ENCODE measurements at regions not wholly inside any gene's neighbourhood (a gene's known extent, or its start where the extent isn't known, plus 50 kb on each side); places are given as distances from the start of the nearest gene placed in this dataset.
"Not testable (repeated sequence)": the region's sequence is repeated elsewhere in the genome, so short reads cannot be mapped to it uniquely, and the experiment has no call there.

- not testable (repeated sequence) for H3K27me3 Mint-ChIP-seq (ENCODE audit: low read depth); ATAC-seq; DNase-seq; H3K4me3 Mint-ChIP-seq; H3K36me3 Mint-ChIP-seq (ENCODE audit: insufficient read depth); H3K9me3 Mint-ChIP-seq; H3K4me1 Mint-ChIP-seq (ENCODE audit: low read depth)
These were observed 60.6 kb upstream of the SMOC2 start for GRCh38 chr6:168380166-168380955.

- no peaks in the 10 kb centered on the region for H3K36me3 Mint-ChIP-seq (ENCODE audit: insufficient read depth)
- H3K27me3 Mint-ChIP-seq (ENCODE audit: low read depth): no peaks in the 10 kb centered on the region
- no peak overlapping the region for H3K4me3 Mint-ChIP-seq
- no peak for ATAC-seq
- H3K4me1 Mint-ChIP-seq (ENCODE audit: low read depth): no peaks in the 10 kb centered on the region
- H3K9me3 Mint-ChIP-seq: no peaks in the 10 kb centered on the region
- DNase-seq: no peak
These were observed 59.9 kb upstream of the SMOC2 start for GRCh38 chr6:168380956-168381605.

- H3K4me1 Mint-ChIP-seq (ENCODE audit: low read depth): no peaks in the 10 kb centered on the region
- DNase-seq (no peak), ATAC-seq (no peak)
- H3K36me3 Mint-ChIP-seq (ENCODE audit: insufficient read depth): no peaks in the 10 kb centered on the region
- H3K27me3 Mint-ChIP-seq (ENCODE audit: low read depth): no peaks in the 10 kb centered on the region
- no peaks in the 10 kb centered on the region for H3K9me3 Mint-ChIP-seq
- no peak overlapping the region for H3K4me3 Mint-ChIP-seq
These were observed 59.1 kb upstream of the SMOC2 start for GRCh38 chr6:168381726-168382458.

GRCh38 chr6:168383062-168383854, 57.7 kb upstream of the SMOC2 start:
- DNase-seq (no peak), ATAC-seq (no peak)
- Mint-ChIP-seq H3K4me3 (no peak overlapping the region), H3K27me3 (ENCODE audit: low read depth) (no peaks in the 10 kb centered on the region), H3K9me3 (no peaks in the 10 kb centered on the region), H3K4me1 (ENCODE audit: low read depth) (no peaks in the 10 kb centered on the region), H3K36me3 (ENCODE audit: insufficient read depth) (no peaks in the 10 kb centered on the region)

GRCh38 chr6:168384045-168385036, 56.6 kb upstream of the SMOC2 start:
- no peak for ATAC-seq
- no peak overlapping the region for H3K4me3 Mint-ChIP-seq
- no peaks in the 10 kb centered on the region for H3K4me1 Mint-ChIP-seq (ENCODE audit: low read depth)
- DNase-seq: no peak
- no peaks in the 10 kb centered on the region for H3K9me3 Mint-ChIP-seq
- H3K27me3 Mint-ChIP-seq (ENCODE audit: low read depth): no peaks in the 10 kb centered on the region
- no peaks in the 10 kb centered on the region for H3K36me3 Mint-ChIP-seq (ENCODE audit: insufficient read depth)

- Mint-ChIP-seq H3K36me3 (ENCODE audit: insufficient read depth) (no peaks in the 10 kb centered on the region), H3K9me3 (no peaks in the 10 kb centered on the region), H3K4me1 (ENCODE audit: low read depth) (no peaks in the 10 kb centered on the region), H3K27me3 (ENCODE audit: low read depth) (peaks cover 2% of the 10 kb centered on the region), H3K4me3 (no peak overlapping the region)
- DNase-seq (no peak), ATAC-seq (no peak)
These were observed 55.8 kb upstream of the SMOC2 start for GRCh38 chr6:168385037-168385759.

GRCh38 chr6:168385858-168386735, 54.9 kb upstream of the SMOC2 start:
- no peaks in the 10 kb centered on the region for H3K4me1 Mint-ChIP-seq (ENCODE audit: low read depth)
- no peak for ATAC-seq
- H3K4me3 Mint-ChIP-seq: no peak overlapping the region
- no peaks in the 10 kb centered on the region for H3K36me3 Mint-ChIP-seq (ENCODE audit: insufficient read depth)
- H3K27me3 Mint-ChIP-seq (ENCODE audit: low read depth): peaks cover 2% of the 10 kb centered on the region
- H3K9me3 Mint-ChIP-seq: no peaks in the 10 kb centered on the region
- DNase-seq: no peak

GRCh38 chr6:168386973-168387372, 54.0 kb upstream of the SMOC2 start:
- H3K4me1 Mint-ChIP-seq (ENCODE audit: low read depth): no peaks in the 10 kb centered on the region
- ATAC-seq: no peak
- DNase-seq: no peak
- H3K9me3 Mint-ChIP-seq: no peaks in the 10 kb centered on the region
- peaks cover 2% of the 10 kb centered on the region for H3K27me3 Mint-ChIP-seq (ENCODE audit: low read depth)
- H3K36me3 Mint-ChIP-seq (ENCODE audit: insufficient read depth): no peaks in the 10 kb centered on the region
- no peak overlapping the region for H3K4me3 Mint-ChIP-seq

GRCh38 chr6:168387426-168387825, 53.6 kb upstream of the SMOC2 start:
- H3K27me3 Mint-ChIP-seq (ENCODE audit: low read depth): peaks cover 2% of the 10 kb centered on the region
- H3K4me3 Mint-ChIP-seq: no peak overlapping the region
- no peaks in the 10 kb centered on the region for H3K4me1 Mint-ChIP-seq (ENCODE audit: low read depth)
- DNase-seq: no peak
- H3K9me3 Mint-ChIP-seq: no peaks in the 10 kb centered on the region
- H3K36me3 Mint-ChIP-seq (ENCODE audit: insufficient read depth): no peaks in the 10 kb centered on the region
- no peak for ATAC-seq

GRCh38 chr6:168387911-168388310, 53.1 kb upstream of the SMOC2 start:
- ATAC-seq: no peak
- Mint-ChIP-seq H3K9me3 (no peaks in the 10 kb centered on the region), H3K36me3 (ENCODE audit: insufficient read depth) (no peaks in the 10 kb centered on the region), H3K27me3 (ENCODE audit: low read depth) (peaks cover 7% of the 10 kb centered on the region), H3K4me3 (no peak overlapping the region), H3K4me1 (ENCODE audit: low read depth) (no peaks in the 10 kb centered on the region)
- no peak for DNase-seq

- Mint-ChIP-seq H3K36me3 (ENCODE audit: insufficient read depth) (no peaks in the 10 kb centered on the region), H3K4me1 (ENCODE audit: low read depth) (no peaks in the 10 kb centered on the region), H3K4me3 (no peak overlapping the region), H3K9me3 (no peaks in the 10 kb centered on the region), H3K27me3 (ENCODE audit: low read depth) (peaks cover 7% of the 10 kb centered on the region)
- ATAC-seq (no peak), DNase-seq (no peak)
These were observed 52.0 kb upstream of the SMOC2 start for GRCh38 chr6:168388641-168389633.

All from activated T-cell treated with anti-CD3 and anti-CD28 coated beads, Interleukin-2, amount 50 U/mL, for 4 hours (primary cell).